Tibial nerve (tissue), 4 donors: ENCODE measurements at regions not wholly inside any gene's neighbourhood (a gene's known extent, or its start where the extent isn't known, plus 50 kb on each side); places are given as distances from the start of the nearest gene placed in this dataset.

ENCODE experiments used
- DNase-seq, 2 donors: peaks; one replicate each; pipeline ENCODE4 v3.0.0-alpha.2; 2019; ENCODE audit warnings: low spot score in 2 of 2
- H3K27ac ChIP-seq, 4 donors: fragments of 200-600 bp; sonication (generic) in 3 of 4; one replicate each; pipeline ENCODE4 v1.5.1; 2017 to 2019; ENCODE audit warnings: mild to moderate bottlenecking in 1 of 4
- H3K27me3 ChIP-seq, 2 donors: fragments of 200-600 bp; sonication (generic) in 1 of 2; one replicate each; pipeline versions ENCODE4 v1.5.1 to v1.6.0; 2017 to 2019
- H3K36me3 ChIP-seq, 3 donors: fragments of 200-600 bp; sonication (generic); one replicate each; pipeline ENCODE4 v1.5.1; 2018 to 2019
- H3K4me1 ChIP-seq, 4 donors: fragments of 200-600 bp; sonication (generic) in 3 of 4; one replicate each; pipeline ENCODE4 v1.5.1; 2017 to 2019
- H3K4me3 ChIP-seq, 4 donors: fragments of 200-600 bp; sonication (generic) in 3 of 4; one replicate each; pipeline ENCODE4 v1.5.1; 2017 to 2019; ENCODE audit warnings: mild to moderate bottlenecking in 1 of 4, moderate library complexity in 1 of 4
- H3K9me3 ChIP-seq, 4 donors: fragments of 200-600 bp; sonication (generic) in 3 of 4; one replicate each; pipeline ENCODE4 v1.5.1; 2017 to 2019
- CTCF ChIP-seq, 5 experiments: fragments of 200-600 bp in 3 of 5; fragments of 450-650 bp in 2 of 5; sonication (generic) in 3 of 5; IDR thresholded peaks; one replicate each; pipeline ENCODE4 v1.5.1; 2016 to 2019; ENCODE audit warnings: antibody characterized with exemption in 5 of 5, mild to moderate bottlenecking in 3 of 5, moderate library complexity in 2 of 5
- EP300 ChIP-seq, 2 donors: sonication (generic); formaldehyde crosslinking; IDR thresholded peaks; one replicate each; pipeline ENCODE4 v1.6.1; 2017; ENCODE audit warnings: antibody characterized with exemption in 2 of 2, mild to moderate bottlenecking in 1 of 2
- POLR2A ChIP-seq, 2 donors: fragments of 450-650 bp; IDR thresholded peaks; one replicate each; pipeline ENCODE4 v1.6.1; 2017; ENCODE audit warnings: antibody characterized with exemption in 2 of 2, mild to moderate bottlenecking in 2 of 2, moderate library complexity in 2 of 2
- WGBS, 2 donors: methylation state at CpG; one replicate each; pipeline ENCODE4 v1.1.5; 2018; 5-methylcytosine and 5-hydroxymethylcytosine counted together

- Histone ChIP-seq H3K27me3 (no peaks in the 10 kb centered on the region), H3K27ac (no peak overlapping the region), H3K36me3 (no peaks in the 10 kb centered on the region), H3K4me3 (no peak overlapping the region), H3K4me1 (no peaks in the 10 kb centered on the region), H3K9me3 (no peaks in the 10 kb centered on the region)
- no peak for DNase-seq
- 92 to 94% methylated on average over 6 of the region's 6 CpGs for WGBS, 2 donors
- no peak for TF ChIP-seq CTCF (IDR thresholded peaks at IDR 0.05)
- TF ChIP-seq EP300 (IDR thresholded peaks at IDR 0.05) = no peak
- no peak for TF ChIP-seq POLR2A (IDR thresholded peaks at IDR 0.05)
Measured at GRCh38 chr5:159424123-159424522, 93.8 kb upstream of the IL12B start.

- no peak for DNase-seq
- H3K27me3 ChIP-seq = no peaks in the 10 kb centered on the region
- no peak overlapping the region for H3K4me3 ChIP-seq
- H3K9me3 ChIP-seq = no peaks in the 10 kb centered on the region
- TF ChIP-seq POLR2A (IDR thresholded peaks at IDR 0.05) (no peak), CTCF (IDR thresholded peaks at IDR 0.05) (no peak), EP300 (IDR thresholded peaks at IDR 0.05) (no peak)
- 87% methylated on average over 3 of the region's 3 CpGs for WGBS, 2 donors
- H3K36me3 ChIP-seq = no peaks in the 10 kb centered on the region
- no peaks in the 10 kb centered on the region for H3K4me1 ChIP-seq
- no peak overlapping the region for H3K27ac ChIP-seq
Measured at GRCh38 chr5:159426694-159427093, 96.4 kb upstream of the IL12B start.

- Histone ChIP-seq H3K36me3 (no peaks in the 10 kb centered on the region), H3K27me3 (no peaks in the 10 kb centered on the region), H3K9me3 (no peaks in the 10 kb centered on the region), H3K27ac (no peak overlapping the region), H3K4me1 (no peaks in the 10 kb centered on the region), H3K4me3 (no peak overlapping the region)
- DNase-seq = no peak
- TF ChIP-seq EP300 (IDR thresholded peaks at IDR 0.05) (no peak), CTCF (IDR thresholded peaks at IDR 0.05) (no peak), POLR2A (IDR thresholded peaks at IDR 0.05) (no peak)
- WGBS, 2 donors = 46 to 59% methylated on average over 7 of the region's 7 CpGs
Measured at GRCh38 chr5:159427180-159428012, 97.1 kb upstream of the IL12B start.

GRCh38 chr5:159430361-159431012, 100.2 kb upstream of the IL12B start:
- 89 to 91% methylated on average over 7 of the region's 7 CpGs for WGBS, 2 donors
- DNase-seq = no peak
- no peak for TF ChIP-seq CTCF (IDR thresholded peaks at IDR 0.05)
- no peak for TF ChIP-seq POLR2A (IDR thresholded peaks at IDR 0.05)
- no peak for TF ChIP-seq EP300 (IDR thresholded peaks at IDR 0.05)
- Histone ChIP-seq H3K4me3 (no peak overlapping the region), H3K9me3 (no peaks in the 10 kb centered on the region), H3K36me3 (no peaks in the 10 kb centered on the region), H3K27me3 (no peaks in the 10 kb centered on the region), H3K4me1 (no peaks in the 10 kb centered on the region), H3K27ac (no peak overlapping the region)

- no peaks in the 10 kb centered on the region for H3K36me3 ChIP-seq
- no peaks in the 10 kb centered on the region for H3K4me1 ChIP-seq
- DNase-seq = no peak
- no peaks in the 10 kb centered on the region for H3K27me3 ChIP-seq
- no peak for TF ChIP-seq EP300 (IDR thresholded peaks at IDR 0.05)
- no peak for TF ChIP-seq POLR2A (IDR thresholded peaks at IDR 0.05)
- no peak for TF ChIP-seq CTCF (IDR thresholded peaks at IDR 0.05)
- no peak overlapping the region for H3K4me3 ChIP-seq
- no peak overlapping the region for H3K27ac ChIP-seq
- no peaks in the 10 kb centered on the region for H3K9me3 ChIP-seq
- 74 to 78% methylated on average over 2 of the region's 2 CpGs for WGBS, 2 donors
Measured at GRCh38 chr5:159435855-159436254, 105.6 kb upstream of the IL12B start.
